HG02943 (cell line): ENCODE measurements at regions not wholly inside any gene's neighbourhood (a gene's known extent, or its start where the extent isn't known, plus 50 kb on each side); places are given as distances from the start of the nearest gene placed in this dataset.

Experiments used
- ATAC-seq: cut with Tn5 transposase; IDR thresholded peaks from one replicate; pipeline ENCODE4 v1.9.1; 2021; ENCODE audit warnings: mild to moderate bottlenecking, low read depth, moderate library complexity; ENCODE audit not compliant: unreplicated experiment

DNA sequence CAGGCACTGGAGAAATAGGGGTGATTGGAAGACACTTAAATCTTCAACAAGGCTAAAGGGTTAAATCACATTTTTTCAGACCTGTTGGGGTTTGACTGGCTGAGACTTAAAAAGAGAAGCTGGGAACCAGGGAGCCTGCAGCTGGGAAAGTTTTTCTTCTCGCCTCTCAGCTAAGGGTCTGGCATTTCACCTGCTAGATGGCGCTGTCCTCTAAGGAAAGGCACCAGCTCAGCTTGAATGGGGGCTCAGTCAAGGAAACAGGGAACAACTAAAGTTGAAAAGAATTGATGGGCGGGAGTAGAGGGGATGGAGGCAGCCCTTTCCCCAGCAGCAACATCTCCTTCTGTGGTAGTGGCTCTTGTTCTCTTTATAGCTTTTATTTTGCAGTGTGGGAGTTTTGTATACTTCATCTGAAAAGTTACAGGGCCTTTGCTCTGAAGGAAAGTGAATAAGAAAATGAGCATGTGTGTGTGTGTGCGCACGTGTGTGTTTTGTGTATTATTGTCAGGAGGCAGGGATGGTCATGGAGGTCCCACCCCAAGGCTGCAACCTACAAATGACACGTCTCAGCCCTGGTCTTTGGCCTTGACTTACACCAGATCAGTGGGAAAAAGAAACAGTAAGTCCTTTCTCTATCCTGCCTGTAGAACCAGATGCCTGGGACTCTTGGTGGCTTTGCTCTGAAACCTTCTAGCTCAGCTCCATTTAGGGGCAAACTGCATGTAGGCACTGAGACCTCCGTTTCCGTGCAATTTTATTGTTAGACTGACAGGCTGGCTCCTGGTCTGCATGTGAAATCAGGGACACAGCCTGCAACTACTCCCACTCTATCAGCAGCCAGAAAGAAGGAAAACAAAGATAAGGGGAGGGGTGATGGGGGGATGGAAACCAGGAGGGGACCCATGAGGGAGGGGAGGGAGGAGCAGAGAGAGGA, 316.2 kb upstream of the CLINT1 start:
- ATAC-seq: no peak

DNA sequence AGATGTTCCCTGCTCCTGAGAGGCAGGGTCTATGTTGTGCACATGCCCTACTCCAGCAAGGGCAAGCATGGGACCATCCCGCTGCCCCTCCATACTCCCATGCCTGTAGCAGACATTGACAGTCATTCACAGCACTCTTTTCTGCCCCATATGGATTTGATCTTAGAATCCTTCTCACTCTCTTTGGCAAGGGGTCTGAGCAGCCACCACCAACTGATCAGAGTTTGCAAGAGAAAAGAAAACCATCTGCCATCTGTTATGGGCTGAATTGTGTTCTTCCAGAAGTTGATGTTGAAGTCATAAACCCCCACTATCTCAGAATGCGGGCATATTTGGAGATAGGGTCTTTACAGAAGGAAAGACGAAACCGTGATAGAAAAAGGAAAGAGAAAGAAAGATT, 315.1 kb upstream of the CLINT1 start:
- no peak for ATAC-seq

DNA sequence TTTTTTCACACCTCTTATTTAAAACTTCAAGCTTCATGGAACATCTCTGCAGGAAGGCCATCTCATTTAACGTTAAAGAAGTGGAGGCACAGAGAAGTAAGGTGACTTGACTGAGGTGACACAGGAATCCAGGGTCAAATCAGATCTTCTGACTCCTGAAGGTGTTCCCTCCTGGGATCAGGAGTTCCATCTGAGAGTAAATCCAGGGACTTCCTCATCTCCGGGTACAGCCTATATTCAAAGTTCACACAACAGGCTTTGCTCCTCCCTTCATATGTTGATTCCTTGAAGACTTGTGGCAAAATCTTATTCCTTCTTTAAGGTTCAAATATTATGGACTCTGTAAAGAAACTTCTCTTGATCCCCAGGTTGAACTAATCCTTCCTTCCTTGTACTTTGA, 313.1 kb upstream of the CLINT1 start:
- ATAC-seq: no peak

DNA sequence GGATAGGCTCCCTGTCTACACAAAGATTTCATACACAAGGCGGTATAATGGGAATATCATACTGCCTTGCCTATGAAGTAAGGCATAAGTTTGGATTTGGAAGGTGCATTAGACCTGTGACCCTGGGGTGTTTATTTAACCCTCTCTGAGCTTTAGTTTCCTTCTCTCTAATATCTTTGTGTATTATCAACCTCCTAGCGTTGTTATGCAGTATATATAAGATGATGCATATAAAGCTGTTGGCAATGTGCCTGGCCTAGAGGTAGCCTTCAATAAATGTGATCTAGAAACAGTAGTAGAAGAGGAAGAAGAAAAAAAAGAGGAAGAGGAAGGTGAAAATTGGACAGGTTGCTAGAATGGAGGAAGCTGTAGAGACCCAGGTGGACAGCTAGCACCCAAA, 311.6 kb upstream of the CLINT1 start:
- no peak for ATAC-seq

DNA sequence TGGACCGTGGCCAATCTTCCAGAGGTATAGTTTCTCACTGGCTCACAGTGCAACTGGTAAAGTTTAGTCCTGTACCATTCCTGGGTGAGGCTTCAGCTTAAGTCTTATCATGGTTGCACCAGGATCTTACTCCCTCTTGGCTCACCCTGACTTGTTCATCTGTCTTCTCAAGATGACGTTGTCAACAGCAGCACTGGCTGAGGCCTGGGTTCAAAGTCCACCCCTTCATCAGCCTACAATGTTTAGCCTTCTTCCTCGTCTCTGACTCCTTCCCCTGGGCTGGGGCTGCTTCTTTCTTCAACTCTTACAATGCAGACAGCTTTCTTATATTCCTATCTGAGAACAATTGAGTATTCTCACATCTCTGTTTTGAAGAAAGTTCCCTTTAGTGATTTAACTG, 311.1 kb upstream of the CLINT1 start:
- ATAC-seq: no peak

DNA sequence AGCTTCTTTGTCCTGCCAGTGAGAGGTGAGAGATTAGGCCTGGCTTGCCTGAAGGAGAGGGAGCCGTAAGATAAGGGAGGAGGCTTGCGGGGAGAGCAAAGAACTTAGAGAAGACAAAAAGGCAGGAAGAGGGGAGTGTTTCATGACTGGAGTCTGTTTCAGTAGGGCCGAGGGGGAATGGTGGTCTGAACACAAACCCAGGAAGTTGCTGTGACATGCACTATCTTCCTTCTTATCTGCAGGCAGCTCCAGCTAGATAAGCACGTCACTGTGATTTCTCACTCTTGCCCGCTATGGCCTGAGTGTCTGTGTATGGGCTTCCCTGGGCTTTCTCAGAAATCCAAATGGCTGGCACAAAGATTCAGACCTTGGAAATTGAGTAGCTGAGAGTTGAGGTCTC, 307.5 kb upstream of the CLINT1 start:
- ATAC-seq: no peak

DNA sequence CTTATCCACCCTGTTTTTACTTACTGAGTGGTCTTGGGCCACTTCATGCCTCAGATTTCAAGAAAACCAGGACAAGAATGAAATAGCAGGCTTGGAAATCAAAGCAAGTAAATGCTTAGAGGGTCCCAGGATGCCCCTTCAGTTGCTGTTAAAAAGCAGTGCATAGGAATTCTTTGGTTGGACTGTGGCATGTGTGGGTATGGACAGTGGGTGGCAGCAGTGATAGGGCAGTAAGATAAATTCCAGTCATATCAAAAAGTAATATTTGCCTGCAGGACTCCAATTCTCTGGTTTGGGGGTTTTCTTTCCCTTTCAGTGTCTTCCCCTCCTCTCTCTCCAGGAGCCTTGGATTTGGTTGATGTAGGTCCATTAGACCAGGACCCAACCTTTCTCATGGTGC, 306.7 kb upstream of the CLINT1 start:
- no peak for ATAC-seq

DNA sequence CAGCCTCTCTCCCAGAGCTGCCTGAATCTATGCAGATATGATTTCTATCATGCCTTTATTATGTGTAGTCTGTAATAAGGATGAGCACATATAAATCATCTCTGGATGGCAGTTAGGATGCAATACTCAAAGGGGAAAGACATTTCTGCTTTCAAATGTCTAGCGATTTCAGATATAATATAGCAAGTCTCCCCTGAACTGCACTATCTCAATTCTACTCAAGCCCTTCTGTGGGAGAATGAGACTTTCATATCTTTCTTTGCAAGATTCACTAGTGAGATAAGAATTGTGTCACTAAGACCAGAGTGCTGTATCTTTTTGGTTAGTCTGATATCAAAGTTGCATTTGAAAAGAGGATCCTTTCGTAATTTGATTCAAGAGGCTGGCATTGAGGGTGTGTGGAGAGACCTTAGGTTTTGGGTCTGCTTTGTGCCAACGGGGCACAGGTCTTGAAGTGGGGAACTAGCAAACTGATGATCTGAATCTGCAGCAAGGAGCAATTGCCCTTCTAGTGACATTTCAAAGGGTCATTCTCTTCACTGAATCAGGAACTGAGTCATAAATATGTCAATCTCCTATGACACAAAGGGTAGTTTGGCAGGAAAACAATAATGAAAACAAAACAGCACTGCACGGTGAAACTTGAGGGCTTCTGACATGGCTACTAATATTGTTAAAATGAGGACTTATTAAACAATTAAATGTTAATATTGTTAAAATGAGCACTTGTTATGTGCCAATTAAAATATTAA, 305.5 kb upstream of the CLINT1 start:
- no peak for ATAC-seq

DNA sequence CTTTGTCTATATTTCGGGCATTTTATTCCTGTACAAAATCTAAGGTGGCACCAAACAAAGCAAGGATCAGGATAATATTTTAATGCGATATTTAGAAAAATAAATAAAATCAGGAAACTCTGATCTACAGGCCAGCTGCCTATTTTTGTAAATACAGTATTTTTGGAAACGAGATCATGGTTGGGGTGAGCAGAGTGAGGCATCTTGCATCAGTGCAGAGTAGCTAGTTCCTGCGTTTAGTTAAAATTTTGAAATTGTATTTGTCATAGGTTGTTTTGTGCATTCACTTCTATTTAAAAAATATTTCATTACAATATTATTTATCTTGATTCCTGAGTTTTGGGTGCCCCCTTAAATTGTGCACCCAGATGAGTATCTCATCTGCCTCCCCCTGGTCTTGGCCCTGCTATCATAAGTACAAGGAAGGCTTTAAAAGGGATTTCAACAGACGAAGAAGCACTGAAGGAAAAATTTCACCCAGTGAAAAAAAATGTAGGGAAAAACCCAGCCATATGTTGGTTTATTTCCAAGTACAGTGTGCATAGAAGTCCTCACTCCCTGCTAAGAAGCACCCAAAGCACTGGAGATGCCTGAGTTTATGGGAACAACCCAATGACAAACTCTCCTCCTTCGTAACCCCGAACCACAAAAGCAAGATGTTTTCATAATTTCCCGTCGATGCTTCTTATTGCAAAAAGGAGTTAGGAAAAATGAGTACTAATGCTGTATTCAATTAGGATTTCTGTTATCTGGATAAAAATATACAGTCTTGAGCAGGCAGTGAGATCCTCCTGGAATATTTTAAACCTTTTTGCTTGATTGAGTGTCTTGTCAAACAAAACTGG, 304.7 kb upstream of the CLINT1 start:
- no peak for ATAC-seq

DNA sequence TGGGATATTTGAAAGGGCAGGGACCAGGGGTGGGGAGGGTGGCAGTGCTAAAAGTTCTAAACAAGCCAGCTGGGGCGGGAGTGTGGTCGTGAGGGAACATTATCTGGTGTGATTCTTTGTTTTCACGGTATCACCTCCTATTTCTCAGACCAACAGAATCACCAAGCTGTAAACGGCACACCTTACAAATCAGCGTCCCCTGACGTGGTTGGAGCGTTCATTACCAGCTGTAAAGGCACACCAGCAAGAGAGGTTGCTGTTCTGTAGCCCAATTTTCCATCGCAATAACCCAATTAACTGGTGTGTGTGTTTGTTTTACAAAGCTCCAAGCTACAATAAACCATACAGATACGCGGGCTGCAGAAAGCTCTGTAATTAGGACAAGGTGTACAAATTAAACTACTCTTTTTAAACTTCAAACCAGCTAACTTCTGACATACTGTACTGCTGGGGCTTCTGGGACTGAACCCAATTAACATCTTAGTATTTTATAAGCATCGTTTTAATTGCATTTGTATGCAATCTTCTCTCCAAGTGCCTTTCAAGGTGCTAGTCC, 303.6 kb upstream of the CLINT1 start:
- ATAC-seq: no peak

DNA sequence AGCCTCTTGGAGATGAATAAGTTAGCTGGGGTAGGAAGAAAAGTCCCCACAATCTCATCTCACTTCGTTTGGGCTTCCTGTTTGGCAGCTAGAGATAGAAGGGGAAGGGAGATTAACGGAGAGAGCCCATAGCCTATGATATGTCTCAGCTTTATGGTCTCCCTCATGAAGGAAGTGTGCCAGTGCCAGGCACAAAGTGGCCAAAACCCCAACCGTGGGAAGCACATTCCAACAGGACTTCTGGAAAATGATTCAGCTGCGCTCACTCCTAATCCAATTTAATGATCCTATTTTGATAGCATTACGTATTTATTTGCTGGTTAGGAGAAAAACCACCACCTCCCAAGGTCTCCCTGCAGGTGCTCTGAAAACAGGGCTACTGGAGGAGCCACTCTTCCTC, 303.1 kb upstream of the CLINT1 start:
- ATAC-seq: no peak

DNA sequence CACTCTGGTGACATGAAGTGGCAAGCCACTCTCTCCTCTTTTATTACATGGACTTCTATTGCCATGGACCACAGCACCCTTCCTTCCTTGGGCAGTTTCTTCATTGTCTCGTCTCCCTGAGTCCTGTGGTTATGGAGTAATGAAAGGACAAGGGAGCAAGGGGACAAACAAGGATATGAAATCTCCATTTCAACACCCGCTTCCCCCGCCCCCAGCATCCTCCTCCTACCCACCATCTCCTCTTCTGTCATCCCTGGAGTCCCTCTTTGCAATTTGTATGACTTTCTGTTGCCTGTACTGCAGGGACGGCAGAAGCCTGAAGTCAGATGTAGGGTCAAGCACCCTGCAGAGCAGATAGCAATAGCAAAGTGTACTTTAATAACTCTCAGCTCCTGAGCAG, 300.7 kb upstream of the CLINT1 start:
- ATAC-seq: no peak

DNA sequence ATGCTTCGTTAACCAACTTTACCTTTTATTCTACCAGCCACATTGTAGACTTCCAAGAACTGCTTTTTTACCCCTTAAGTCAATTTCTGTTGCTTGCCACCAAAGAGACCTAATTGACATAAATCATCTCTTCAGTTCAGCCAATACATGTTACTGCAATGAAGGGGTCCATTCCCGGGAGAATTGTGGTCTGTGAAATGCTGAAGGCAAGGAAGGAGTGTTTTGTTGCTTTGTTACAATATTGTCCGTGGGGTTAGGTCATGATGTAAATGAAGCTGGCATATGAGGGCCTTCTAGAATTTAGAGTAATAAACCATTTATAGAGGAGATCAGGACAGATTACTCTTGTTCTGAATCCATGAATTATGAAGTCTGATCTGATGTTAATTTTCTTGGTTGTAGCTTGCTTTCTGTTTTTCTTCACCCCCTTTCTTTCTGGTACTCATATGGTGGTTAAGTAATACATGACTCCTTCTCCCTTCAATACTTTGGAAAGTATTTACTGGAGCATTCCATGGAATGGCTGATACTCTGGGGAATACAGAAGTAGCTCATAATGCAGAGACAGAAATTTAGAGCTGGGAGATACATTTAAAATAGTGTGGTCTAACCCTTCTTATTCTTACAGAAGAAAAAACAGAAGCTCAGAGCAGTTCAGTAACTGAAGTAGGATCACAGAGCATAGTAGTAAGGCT, 297.0 kb upstream of the CLINT1 start:
- no peak for ATAC-seq

DNA sequence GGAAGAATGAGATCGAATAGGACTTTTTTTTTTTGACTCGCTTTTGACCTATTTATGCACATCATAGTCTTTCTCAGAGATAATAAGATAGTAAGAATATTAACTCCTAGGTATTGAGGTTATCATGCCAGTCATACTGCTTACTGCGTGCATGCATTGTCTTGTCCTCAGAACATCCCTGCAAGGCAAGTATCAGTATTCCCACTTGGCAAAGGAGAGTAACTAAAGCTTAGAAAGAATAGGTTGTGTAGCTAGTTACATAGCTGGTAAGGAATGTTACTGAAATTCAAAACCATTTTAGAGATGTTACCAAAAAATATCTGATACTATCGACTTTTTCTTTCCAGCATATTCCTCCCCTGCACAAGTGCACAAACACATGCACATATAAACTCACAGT, 296.1 kb upstream of the CLINT1 start:
- ATAC-seq: no peak

DNA sequence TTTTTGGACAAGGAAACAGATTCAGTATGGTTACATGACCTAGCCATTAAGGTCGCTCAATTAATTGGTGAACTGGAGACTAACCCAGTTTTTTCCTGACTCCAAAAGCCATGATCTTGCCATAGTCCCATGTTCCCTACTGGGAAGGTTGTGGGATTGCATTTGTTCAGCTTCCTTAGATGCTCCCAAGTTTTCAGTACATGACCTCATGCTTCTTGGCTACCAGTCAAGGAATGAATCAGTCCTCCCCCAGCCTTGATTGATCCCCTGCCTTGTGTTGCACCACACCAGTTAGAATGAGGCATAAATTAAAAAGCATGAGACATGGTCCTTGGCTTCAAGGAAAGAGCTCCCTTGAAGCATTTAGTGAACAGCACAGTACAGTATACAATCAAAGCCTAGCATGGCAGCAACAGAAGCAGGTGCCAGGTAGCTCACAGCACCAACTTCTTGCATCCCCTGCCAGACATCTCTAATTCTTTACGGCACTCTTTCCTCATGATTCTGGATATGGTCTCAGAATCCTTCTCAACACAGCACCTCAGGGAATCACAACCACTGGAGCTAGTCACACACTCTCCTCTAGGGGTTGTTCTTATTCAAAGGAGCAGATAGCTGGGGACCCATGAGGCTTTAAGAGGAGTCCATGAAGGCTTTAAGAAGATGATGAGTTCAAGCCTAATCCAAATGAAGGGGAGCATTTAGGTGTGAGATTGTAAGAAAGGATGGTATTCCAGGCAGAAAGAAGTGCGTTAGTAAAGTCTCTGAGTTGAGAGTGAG, 295.5 kb upstream of the CLINT1 start:
- no peak for ATAC-seq

DNA sequence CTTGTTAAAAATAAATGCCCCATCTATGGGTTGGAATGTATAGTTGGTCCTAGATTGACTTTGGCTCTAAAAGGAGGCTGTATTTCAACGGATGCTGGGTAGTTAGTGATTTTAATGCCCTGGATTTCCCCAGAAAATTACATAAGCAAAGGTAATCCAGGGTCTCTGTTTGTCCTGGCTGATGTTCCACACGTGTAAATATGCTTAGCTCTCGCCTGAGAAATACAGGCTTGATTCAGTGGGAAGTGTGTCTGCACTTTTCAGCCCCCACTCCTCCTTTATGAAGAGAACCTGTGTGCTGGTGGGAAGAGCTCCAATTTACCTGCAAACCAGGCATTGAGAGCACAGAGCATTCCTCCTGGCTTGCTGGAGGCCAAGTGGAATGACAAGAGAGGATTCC, 294.6 kb upstream of the CLINT1 start:
- ATAC-seq: no peak

DNA sequence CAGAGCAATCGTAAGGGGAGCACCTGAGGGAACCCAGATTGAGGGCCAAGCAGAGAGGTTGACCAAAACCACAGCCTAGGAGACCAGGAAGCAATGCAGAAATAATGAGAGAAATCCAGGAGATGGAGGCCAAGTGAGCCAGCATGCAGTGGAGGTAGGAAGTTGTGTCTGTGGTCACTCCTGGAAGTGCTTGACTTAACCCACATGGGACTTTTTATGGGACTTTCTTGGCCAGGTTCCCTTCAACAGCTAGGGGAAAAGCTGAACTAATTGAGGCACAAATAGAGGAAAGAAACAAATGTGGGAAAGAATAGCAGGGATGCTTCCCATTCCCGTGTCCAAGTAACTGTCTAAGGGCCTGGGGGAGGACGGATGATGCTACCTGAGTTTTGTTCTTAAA, 293.2 kb upstream of the CLINT1 start:
- ATAC-seq: no peak

DNA sequence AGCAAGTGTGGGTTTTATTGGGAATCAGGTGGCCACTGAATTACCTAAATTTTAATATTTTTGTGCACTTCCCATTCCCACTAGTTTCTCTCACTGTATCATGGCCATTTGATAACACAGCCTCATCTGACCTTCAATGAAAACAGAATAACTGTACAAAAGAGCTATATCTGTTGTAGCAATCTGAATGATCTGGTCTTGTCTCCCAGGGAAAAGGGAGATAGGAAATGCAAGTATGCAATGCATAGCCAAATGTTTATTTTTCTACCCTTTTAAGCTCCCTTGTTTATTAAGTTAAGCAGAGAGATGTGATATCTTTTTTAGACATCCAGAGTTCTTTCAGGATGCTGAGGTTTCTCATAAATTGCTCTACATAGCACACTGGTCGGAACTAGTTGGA, 288.3 kb upstream of the CLINT1 start:
- ATAC-seq: no peak

DNA sequence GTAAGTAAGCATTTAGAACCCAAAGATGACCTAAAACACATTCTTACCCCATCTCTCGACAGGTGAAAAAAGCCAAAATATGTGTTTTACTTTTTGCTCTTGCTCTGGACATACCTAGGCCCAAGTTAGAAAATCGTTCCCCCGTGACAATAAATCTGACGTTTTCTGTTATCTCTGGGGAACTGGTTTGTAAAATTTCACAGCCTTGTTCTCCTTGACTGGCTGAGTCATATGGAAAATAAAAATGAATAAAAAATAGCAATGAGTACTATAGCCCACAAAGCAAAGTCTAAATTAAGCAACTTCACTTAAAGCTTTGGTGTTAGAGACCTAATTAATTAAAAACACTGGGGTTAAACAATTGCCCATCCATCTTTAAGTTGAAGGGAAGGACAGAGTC, 286.9 kb upstream of the CLINT1 start:
- no peak for ATAC-seq
